ENCODE measurements at regions not wholly inside any gene's neighbourhood (a gene's known extent, or its start where the extent isn't known, plus 50 kb on each side); places are given as distances from the start of the nearest gene placed in this dataset.

DNA sequence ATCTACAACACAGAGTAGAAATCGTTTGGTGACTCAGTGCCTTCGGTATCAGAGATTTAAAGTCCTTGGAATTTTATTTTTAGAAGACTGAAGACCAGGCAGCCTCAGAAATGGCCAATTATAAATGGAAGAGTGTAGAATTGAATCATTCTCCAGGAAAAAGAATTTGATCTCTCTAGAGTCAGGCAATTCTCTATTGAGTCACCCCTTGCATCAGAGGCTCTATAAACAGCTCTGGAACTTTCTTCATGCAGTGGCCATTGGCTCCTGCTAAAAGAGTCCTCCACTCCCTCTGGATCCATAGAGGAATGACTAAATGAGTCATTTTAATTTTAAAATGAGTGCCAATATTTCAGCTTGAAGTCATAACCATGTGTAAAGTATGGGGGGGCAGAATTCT lies 816.2 kb downstream of the TDRD15 start (continued):
- TF ChIP-seq KLF9 (tag by site-specific recombination; IDR thresholded peaks at IDR 0.05; ENCODE audit: low read depth) (no peak), KLF16 (tag by site-specific recombination; IDR thresholded peaks at IDR 0.05) (no peak), ZNF146 (tag by site-specific recombination; IDR thresholded peaks at IDR 0.05) (no peak)

DNA sequence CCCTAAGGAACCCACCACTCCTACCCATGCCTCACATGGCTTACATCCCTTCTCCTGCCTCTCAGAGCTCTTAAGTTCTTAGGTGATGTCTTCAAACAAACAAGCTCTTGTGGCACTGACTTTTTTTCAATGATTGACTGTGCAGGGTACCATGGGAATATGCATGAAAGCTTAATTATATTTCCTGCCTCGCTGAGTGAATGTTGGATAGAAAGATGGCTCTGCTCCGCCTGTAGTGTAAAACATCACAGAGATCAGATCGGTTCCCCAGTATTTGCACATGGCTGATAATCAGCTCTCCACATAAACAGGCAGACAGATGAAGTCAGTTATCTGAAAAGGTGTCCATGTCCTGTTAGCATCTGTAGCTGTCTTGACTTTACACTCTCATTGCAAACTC lies 820.8 kb downstream of the TDRD15 start:
- H3K4me3 ChIP-seq (ENCODE audit: low read depth, low read length) = no peak overlapping the region
- POLR2A ChIA-PET = no interaction called here
- no peak overlapping the region for H3K27ac ChIP-seq (ENCODE audit: extremely low read depth, low read depth, low read length)
- H3K9me3 ChIP-seq (ENCODE audit: control insufficient read depth, insufficient read depth, low read depth, low read length) = no peaks in the 10 kb centered on the region
- TF ChIP-seq ZNF433 (tag by site-specific recombination; IDR thresholded peaks at IDR 0.05; ENCODE audit: low read depth) = no peak
- TF ChIP-seq, protein P1, sequence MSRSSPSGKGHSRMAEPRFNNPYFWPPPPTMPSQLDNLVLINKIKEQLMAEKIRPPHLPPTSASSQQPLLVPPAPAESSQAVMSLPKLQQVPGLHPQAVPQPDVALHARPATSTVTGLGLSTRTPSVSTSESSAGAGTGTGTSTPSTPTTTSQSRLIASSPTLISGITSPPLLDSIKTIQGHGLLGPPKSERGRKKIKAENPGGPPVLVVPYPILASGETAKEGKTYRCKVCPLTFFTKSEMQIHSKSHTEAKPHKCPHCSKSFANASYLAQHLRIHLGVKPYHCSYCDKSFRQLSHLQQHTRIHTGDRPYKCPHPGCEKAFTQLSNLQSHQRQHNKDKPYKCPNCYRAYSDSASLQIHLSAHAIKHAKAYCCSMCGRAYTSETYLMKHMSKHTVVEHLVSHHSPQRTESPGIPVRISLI (tag by site-specific recombination; IDR thresholded peaks at IDR 0.05) = no peak
- TF ChIP-seq KLF9 (tag by site-specific recombination; IDR thresholded peaks at IDR 0.05; ENCODE audit: low read depth) = no peak
- no peak for TF ChIP-seq ZNF621 (tag by site-specific recombination; IDR thresholded peaks at IDR 0.05)
- no peak for TF ChIP-seq ZFP3 (tag by site-specific recombination; IDR thresholded peaks at IDR 0.05; ENCODE audit: low read depth)
- TF ChIP-seq, protein P2, sequence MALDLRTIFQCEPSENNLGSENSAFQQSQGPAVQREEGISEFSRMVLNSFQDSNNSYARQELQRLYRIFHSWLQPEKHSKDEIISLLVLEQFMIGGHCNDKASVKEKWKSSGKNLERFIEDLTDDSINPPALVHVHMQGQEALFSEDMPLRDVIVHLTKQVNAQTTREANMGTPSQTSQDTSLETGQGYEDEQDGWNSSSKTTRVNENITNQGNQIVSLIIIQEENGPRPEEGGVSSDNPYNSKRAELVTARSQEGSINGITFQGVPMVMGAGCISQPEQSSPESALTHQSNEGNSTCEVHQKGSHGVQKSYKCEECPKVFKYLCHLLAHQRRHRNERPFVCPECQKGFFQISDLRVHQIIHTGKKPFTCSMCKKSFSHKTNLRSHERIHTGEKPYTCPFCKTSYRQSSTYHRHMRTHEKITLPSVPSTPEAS (tag by site-specific recombination; IDR thresholded peaks at IDR 0.05) = no peak
- no peak for TF ChIP-seq KLF7 (tag by site-specific recombination; IDR thresholded peaks at IDR 0.05; ENCODE audit: borderline replicate concordance)
- TF ChIP-seq ZNF600 (tag by site-specific recombination; IDR thresholded peaks at IDR 0.05) = no peak
- TF ChIP-seq ZNF239 (tag by site-specific recombination; IDR thresholded peaks at IDR 0.05) = no peak
- no peak for TF ChIP-seq KLF16 (tag by site-specific recombination; IDR thresholded peaks at IDR 0.05)
- no peaks in the 10 kb centered on the region for H3K4me1 ChIP-seq (ENCODE audit: control insufficient read depth, insufficient read depth, low read length)
- CTCF ChIA-PET = no interaction called here
- H3K36me3 ChIP-seq (ENCODE audit: control insufficient read depth in 2 of 2, insufficient read depth in 1 of 2, low read length in 2 of 2) = no peaks in the 10 kb centered on the region

DNA sequence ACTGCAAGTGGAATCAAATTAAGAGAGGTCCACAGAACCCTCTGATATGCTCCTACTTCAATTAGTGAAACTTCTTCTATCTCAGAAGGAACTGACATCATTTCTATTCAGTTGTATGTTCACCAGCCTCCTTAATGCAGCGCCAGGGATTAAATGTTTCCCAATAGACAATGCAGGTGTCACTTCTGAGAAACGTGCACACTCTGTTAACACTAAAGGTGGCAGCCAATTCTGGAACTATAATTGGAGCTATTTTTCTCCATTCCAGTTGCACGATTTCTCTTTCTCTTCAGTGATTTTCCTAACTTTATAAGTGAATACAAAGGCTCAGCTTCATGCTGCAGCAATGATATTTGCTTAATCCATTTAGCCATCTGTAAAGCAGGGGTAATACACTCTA lies 821.9 kb downstream of the TDRD15 start:
- H3K4me1 ChIP-seq (ENCODE audit: control insufficient read depth, insufficient read depth, low read length) = no peaks in the 10 kb centered on the region
- no peak overlapping the region for H3K27ac ChIP-seq (ENCODE audit: extremely low read depth, low read depth, low read length)
- ChIA-PET POLR2A (no interaction called here), CTCF (no interaction called here)
- H3K36me3 ChIP-seq (ENCODE audit: control insufficient read depth in 2 of 2, insufficient read depth in 1 of 2, low read length in 2 of 2) = no peaks in the 10 kb centered on the region
- H3K9me3 ChIP-seq (ENCODE audit: control insufficient read depth, insufficient read depth, low read depth, low read length) = no peaks in the 10 kb centered on the region
- H3K4me3 ChIP-seq (ENCODE audit: low read depth, low read length) = no peak overlapping the region
- TF ChIP-seq, protein P2 (tag by site-specific recombination; IDR thresholded peaks at IDR 0.05) = no peak
- TF ChIP-seq ZNF2 (tag by site-specific recombination; IDR thresholded peaks at IDR 0.05) (no peak), ZNF621 (tag by site-specific recombination; IDR thresholded peaks at IDR 0.05) (no peak), ZNF16 (tag by site-specific recombination; IDR thresholded peaks at IDR 0.05; ENCODE audit: low read depth) (no peak), ZNF701 (tag by site-specific recombination; IDR thresholded peaks at IDR 0.05) (no peak), ZNF707 (tag by site-specific recombination; IDR thresholded peaks at IDR 0.05) (no peak), BCL11A (tag by site-specific recombination; IDR thresholded peaks at IDR 0.05; ENCODE audit: low read depth) (no peak), ZNF391 (tag by site-specific recombination; IDR thresholded peaks at IDR 0.05; ENCODE audit: borderline replicate concordance, low read depth) (no peak), ZNF133 (tag by site-specific recombination; IDR thresholded peaks at IDR 0.05) (no peak), ZNF132 (tag by site-specific recombination; IDR thresholded peaks at IDR 0.05; ENCODE audit: borderline replicate concordance) (no peak), KLF8 (tag by site-specific recombination; IDR thresholded peaks at IDR 0.05) (no peak), EGR2 (tag by site-specific recombination; IDR thresholded peaks at IDR 0.05; ENCODE audit: low read depth) (no peak), ZNF335 (tag by site-specific recombination; conservative IDR thresholded peaks at IDR 0.05) (no peak), ZBTB21 (tag by site-specific recombination; IDR thresholded peaks at IDR 0.05) (no peak)
- TF ChIP-seq, protein P3, sequence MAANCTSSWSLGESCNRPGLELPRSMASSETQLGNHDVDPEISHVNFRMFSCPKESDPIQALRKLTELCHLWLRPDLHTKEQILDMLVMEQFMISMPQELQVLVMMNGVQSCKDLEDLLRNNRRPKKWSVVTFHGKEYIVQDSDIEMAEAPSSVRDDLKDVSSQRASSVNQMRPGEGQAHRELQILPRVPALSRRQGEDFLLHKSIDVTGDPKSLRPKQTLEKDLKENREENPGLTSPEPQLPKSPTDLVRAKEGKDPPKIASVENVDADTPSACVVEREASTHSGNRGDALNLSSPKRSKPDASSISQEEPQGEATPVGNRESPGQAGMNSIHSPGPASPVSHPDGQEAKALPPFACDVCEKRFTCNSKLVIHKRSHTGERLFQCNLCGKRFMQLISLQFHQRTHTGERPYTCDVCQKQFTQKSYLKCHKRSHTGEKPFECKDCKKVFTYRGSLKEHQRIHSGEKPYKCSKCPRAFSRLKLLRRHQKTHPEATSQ (tag by site-specific recombination; IDR thresholded peaks at IDR 0.05) = no peak

Measured in HEK293 (cell line).